Neural cell (in vitro differentiated cells): ENCODE measurements at regions not wholly inside any gene's neighbourhood (a gene's known extent, or its start where the extent isn't known, plus 50 kb on each side); places are given as distances from the start of the nearest gene placed in this dataset.

Experiments used
- H2AFZ ChIP-seq: fragments of 200-600, 300-800 bp; sonication (generic), shearing (Covaris generic); 2 replicates; pipeline ENCODE4 v1.6.0; 2014; ENCODE audit warnings: low read depth, mild to moderate bottlenecking, antibody characterized with exemption, low read length, moderate library complexity
- H3F3A ChIP-seq: fragments of 200-600 bp; shearing (Covaris generic); 2 replicates; pipeline ENCODE4 v1.6.1; 2016; ENCODE audit warnings: mild to moderate bottlenecking, moderate library complexity, mixed read lengths, antibody characterized with exemption, low read length; ENCODE audit not compliant: insufficient read depth, poor library complexity, severe bottlenecking
- H3K27ac ChIP-seq: fragments of 200-600, 300-800 bp; sonication (generic), shearing (Covaris generic); 2 replicates; pipeline ENCODE4 v1.5.1; 2014; ENCODE audit warnings: mild to moderate bottlenecking, low read length, moderate library complexity
- H3K27me3 ChIP-seq: fragments of 300-800, 200-600 bp; sonication (generic), shearing (Covaris generic); 2 replicates; pipeline ENCODE4 v1.6.0; 2014; ENCODE audit warnings: mild to moderate bottlenecking, low read depth, low read length, moderate library complexity; ENCODE audit not compliant: insufficient read depth
- H3K36me3 ChIP-seq: fragments of 300-800, 200-600 bp; sonication (generic), shearing (Covaris generic); 2 replicates; pipeline ENCODE4 v1.5.1; 2014; ENCODE audit warnings: mild to moderate bottlenecking, antibody characterized with exemption, low read length, moderate library complexity; ENCODE audit not compliant: insufficient read depth
- H3K4me2 ChIP-seq: fragments of 300-800, 200-600 bp; sonication (generic), shearing (Covaris generic); 2 replicates; pipeline ENCODE4 v1.6.0; 2014; ENCODE audit warnings: mild to moderate bottlenecking, low read length
- H3K4me3 ChIP-seq: fragments of 300-800, 200-600 bp; sonication (generic), shearing (Covaris generic); 2 replicates; pipeline ENCODE4 v1.5.1; 2014; ENCODE audit warnings: mild to moderate bottlenecking, low read length, moderate library complexity
- H3K79me2 ChIP-seq: fragments of 200-600 bp; shearing (Covaris generic); replicated peaks from 2 replicates; pipeline ENCODE4 v1.6.0; 2014; ENCODE audit warnings: mild to moderate bottlenecking, low read length, moderate library complexity; ENCODE audit not compliant: insufficient read depth
- H3K9ac ChIP-seq: fragments of 300-800, 200-600 bp; sonication (generic), shearing (Covaris generic); 2 replicates; pipeline ENCODE4 v1.6.1; 2016; ENCODE audit warnings: mild to moderate bottlenecking, low read length, mixed read lengths
- H3K9me2 ChIP-seq: fragments of 200-600 bp; shearing (Covaris generic); 2 replicates; pipeline ENCODE4 v1.6.1; 2016; ENCODE audit warnings: mild to moderate bottlenecking, low read length, mixed read lengths; ENCODE audit not compliant: insufficient read depth
- H3K9me3 ChIP-seq: fragments of 200-600, 300-800 bp; sonication (generic), shearing (Covaris generic); 2 replicates; pipeline ENCODE4 v1.6.1; 2016; ENCODE audit warnings: mild to moderate bottlenecking, mixed run types, low read length, moderate library complexity, mixed read lengths
- H4K20me1 ChIP-seq: fragments of 200-600 bp; shearing (Covaris generic); 2 replicates; pipeline ENCODE4 v1.6.1; 2016; ENCODE audit warnings: mild to moderate bottlenecking, mixed run types; ENCODE audit not compliant: insufficient read depth
- CTCF ChIP-seq: fragments of 450-650 bp; IDR thresholded peaks from 2 replicates; pipeline ENCODE4 v1.5.1; 2014; ENCODE audit warnings: antibody characterized with exemption, mild to moderate bottlenecking, moderate library complexity; ENCODE audit not compliant: poor library complexity, severe bottlenecking
- EP300 ChIP-seq: fragments of 450-650 bp; conservative IDR thresholded peaks from 2 replicates; pipeline ENCODE4 v1.6.1; 2014; ENCODE audit warnings: antibody characterized with exemption, mild to moderate bottlenecking, moderate library complexity; ENCODE audit not compliant: poor library complexity, severe bottlenecking
- EZH2 ChIP-seq: fragments of 200-600, 300-800 bp; shearing (Covaris generic), sonication (generic); IDR thresholded peaks from 2 replicates; pipeline ENCODE4 v1.6.1; 2014; ENCODE audit warnings: antibody characterized with exemption, low read length, borderline replicate concordance, mild to moderate bottlenecking; ENCODE audit not compliant: insufficient read depth, poor library complexity, severe bottlenecking
- MXI1 ChIP-seq: fragments of 450-650 bp; conservative IDR thresholded peaks from 2 replicates; pipeline ENCODE4 v1.6.1; 2014; ENCODE audit warnings: antibody characterized with exemption, mild to moderate bottlenecking; ENCODE audit not compliant: poor library complexity, severe bottlenecking
- POLR2AphosphoS5 ChIP-seq: IDR thresholded peaks from 2 replicates; pipeline ENCODE4 v1.6.1; 2012
- RAD21 ChIP-seq: fragments of 450-650 bp; conservative IDR thresholded peaks from 2 replicates; pipeline ENCODE4 v1.6.1; 2014; ENCODE audit warnings: antibody characterized with exemption, mild to moderate bottlenecking, moderate library complexity
- SMC3 ChIP-seq: fragments of 450-650 bp; conservative IDR thresholded peaks from 2 replicates; pipeline ENCODE4 v1.6.1; 2014; ENCODE audit warnings: antibody characterized with exemption, mild to moderate bottlenecking, moderate library complexity; ENCODE audit not compliant: poor library complexity
- TAF1 ChIP-seq: IDR thresholded peaks from 2 replicates; pipeline ENCODE4 v1.6.1; 2012; ENCODE audit warnings: low read depth
- TF ChIP-seq, protein P1 (sequence below): IDR thresholded peaks from 2 replicates; pipeline ENCODE4 v1.6.1; 2012; ENCODE audit warnings: borderline replicate concordance

DNA sequence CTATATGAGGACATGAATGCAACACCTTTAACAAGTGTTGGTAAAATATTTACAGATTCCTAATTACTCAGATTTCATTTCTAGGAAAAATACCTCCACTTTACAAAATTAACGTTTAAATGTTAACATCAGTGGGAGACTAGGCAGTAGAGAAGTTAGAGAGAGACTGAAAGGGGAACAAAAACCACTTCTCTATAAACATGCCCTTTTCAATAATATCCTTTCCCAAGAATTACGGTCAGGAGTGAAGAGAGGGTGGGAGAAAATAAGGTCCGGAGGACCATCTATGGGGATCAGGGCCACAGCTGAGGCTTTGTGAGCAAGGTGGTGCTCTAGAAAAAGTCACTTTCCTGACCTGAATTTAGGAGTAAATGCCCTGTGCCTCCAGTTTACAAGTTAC lies 65.3 kb upstream of the WIPF1 start:
- TF ChIP-seq MXI1 (no peak), EZH2 (no peak), EP300 (no peak), SMC3 (no peak), POLR2AphosphoS5 (no peak), CTCF (no peak), RAD21 (no peak), TAF1 (no peak)
- TF ChIP-seq, protein P1, sequence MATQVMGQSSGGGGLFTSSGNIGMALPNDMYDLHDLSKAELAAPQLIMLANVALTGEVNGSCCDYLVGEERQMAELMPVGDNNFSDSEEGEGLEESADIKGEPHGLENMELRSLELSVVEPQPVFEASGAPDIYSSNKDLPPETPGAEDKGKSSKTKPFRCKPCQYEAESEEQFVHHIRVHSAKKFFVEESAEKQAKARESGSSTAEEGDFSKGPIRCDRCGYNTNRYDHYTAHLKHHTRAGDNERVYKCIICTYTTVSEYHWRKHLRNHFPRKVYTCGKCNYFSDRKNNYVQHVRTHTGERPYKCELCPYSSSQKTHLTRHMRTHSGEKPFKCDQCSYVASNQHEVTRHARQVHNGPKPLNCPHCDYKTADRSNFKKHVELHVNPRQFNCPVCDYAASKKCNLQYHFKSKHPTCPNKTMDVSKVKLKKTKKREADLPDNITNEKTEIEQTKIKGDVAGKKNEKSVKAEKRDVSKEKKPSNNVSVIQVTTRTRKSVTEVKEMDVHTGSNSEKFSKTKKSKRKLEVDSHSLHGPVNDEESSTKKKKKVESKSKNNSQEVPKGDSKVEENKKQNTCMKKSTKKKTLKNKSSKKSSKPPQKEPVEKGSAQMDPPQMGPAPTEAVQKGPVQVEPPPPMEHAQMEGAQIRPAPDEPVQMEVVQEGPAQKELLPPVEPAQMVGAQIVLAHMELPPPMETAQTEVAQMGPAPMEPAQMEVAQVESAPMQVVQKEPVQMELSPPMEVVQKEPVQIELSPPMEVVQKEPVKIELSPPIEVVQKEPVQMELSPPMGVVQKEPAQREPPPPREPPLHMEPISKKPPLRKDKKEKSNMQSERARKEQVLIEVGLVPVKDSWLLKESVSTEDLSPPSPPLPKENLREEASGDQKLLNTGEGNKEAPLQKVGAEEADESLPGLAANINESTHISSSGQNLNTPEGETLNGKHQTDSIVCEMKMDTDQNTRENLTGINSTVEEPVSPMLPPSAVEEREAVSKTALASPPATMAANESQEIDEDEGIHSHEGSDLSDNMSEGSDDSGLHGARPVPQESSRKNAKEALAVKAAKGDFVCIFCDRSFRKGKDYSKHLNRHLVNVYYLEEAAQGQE = no peak
- H3K4me3 ChIP-seq = no peak overlapping the region
- no peaks in the 10 kb centered on the region for H3F3A ChIP-seq
- H3K27me3 ChIP-seq = no peaks in the 10 kb centered on the region
- H3K9me2 ChIP-seq = no peaks in the 10 kb centered on the region
- no peak overlapping the region for H3K27ac ChIP-seq
- H3K9ac ChIP-seq = no peak overlapping the region
- H3K36me3 ChIP-seq = no peaks in the 10 kb centered on the region
- no peaks in the 10 kb centered on the region for H4K20me1 ChIP-seq
- no peaks in the 10 kb centered on the region for H3K79me2 ChIP-seq
- no peaks in the 10 kb centered on the region for H3K9me3 ChIP-seq
- H2AFZ ChIP-seq = no peak overlapping the region
- H3K4me2 ChIP-seq = no peak overlapping the region

DNA sequence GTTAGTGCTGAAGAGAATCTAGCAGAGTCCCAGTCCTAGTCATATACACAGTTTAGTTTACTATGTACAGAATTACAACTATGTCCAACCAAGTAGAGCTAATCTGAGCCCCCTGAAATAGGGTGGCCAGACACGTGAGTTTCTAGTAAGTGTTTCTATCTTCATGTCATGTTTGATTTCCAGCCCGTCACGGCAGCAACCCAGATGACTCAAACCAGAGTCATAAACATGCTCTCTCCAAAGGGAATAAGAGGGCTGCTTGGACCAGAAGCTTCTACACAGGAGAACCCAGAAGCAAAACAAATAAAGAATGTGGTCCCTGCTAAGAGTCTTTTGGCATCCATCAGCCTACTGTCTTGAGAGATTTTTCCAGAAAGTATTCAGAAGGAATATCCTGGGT lies 64.9 kb upstream of the WIPF1 start:
- Histone ChIP-seq H3K27me3 (no peaks in the 10 kb centered on the region), H3K9me3 (no peaks in the 10 kb centered on the region), H3K27ac (no peak overlapping the region), H3K4me2 (no peak overlapping the region), H3K9ac (no peak overlapping the region), H2AFZ (no peak overlapping the region), H3K4me3 (no peak overlapping the region), H3K79me2 (no peaks in the 10 kb centered on the region), H3F3A (no peaks in the 10 kb centered on the region), H4K20me1 (no peaks in the 10 kb centered on the region), H3K36me3 (no peaks in the 10 kb centered on the region), H3K9me2 (no peaks in the 10 kb centered on the region)
- no peak for TF ChIP-seq SMC3
- no peak for TF ChIP-seq TAF1
- TF ChIP-seq EP300 = no peak
- no peak for TF ChIP-seq EZH2
- TF ChIP-seq CTCF = no peak
- no peak for TF ChIP-seq POLR2AphosphoS5
- TF ChIP-seq, protein P1 = no peak
- TF ChIP-seq MXI1 = no peak
- TF ChIP-seq RAD21 = no peak
